SK-N-MC (cell line): ENCODE measurements at regions not wholly inside any gene's neighbourhood (a gene's known extent, or its start where the extent isn't known, plus 50 kb on each side); places are given as distances from the start of the nearest gene placed in this dataset.

Experiments
- EZH2 ChIP-seq: fragments of 200-600 bp; sonication (generic); IDR thresholded peaks from one replicate; pipeline ENCODE4 v1.6.1; 2017; ENCODE audit warnings: antibody characterized with exemption
- FOXP2 ChIP-seq: optimal IDR thresholded peaks from 2 replicates; pipeline ENCODE3; 2011; ENCODE audit warnings: mild to moderate bottlenecking, moderate library complexity; ENCODE audit not compliant: insufficient read depth; ENCODE audit errors: extremely low read length, control extremely low read depth
- POLR2AphosphoS5 ChIP-seq: IDR thresholded peaks from 2 replicates; pipeline ENCODE4 v1.6.1; 2012; ENCODE audit warnings: mild to moderate bottlenecking, low read depth, low read length, borderline replicate concordance

- TF ChIP-seq EZH2: no peak
- no peak for TF ChIP-seq FOXP2
- TF ChIP-seq POLR2AphosphoS5: no peak
Observed at GRCh38 chr11:134751031-134751585, 339.1 kb upstream of the B3GAT1 start.
